ENCODE measurements at regions not wholly inside any gene's neighbourhood (a gene's known extent, or its start where the extent isn't known, plus 50 kb on each side); places are given as distances from the start of the nearest gene placed in this dataset.

- no peak for DNase-seq (ENCODE audit: low read depth, low spot score)
- ChIA-PET CTCF (no interaction called here), POLR2A (no interaction called here)
- ATAC-seq: no peak
- H3K27ac ChIP-seq (ENCODE audit: low read length): no peak overlapping the region
- intact Hi-C loops (cut with micrococcal nuclease; ENCODE audit: unreplicated experiment): no loop called here
- in situ Hi-C loops (cut with HindIII; ENCODE audit: low pct_unique_long_range_greater_than_20kb, low sequenced_read_pairs): no loop called here
- BruUV-seq (replicated peaks): no TSS peak
- H3K4me3 ChIP-seq (ENCODE audit: low read depth in 2 of 2, low read length in 2 of 2): no peak overlapping the region
- no peaks in the 10 kb centered on the region for H3K27me3 ChIP-seq (ENCODE audit: control insufficient read depth, insufficient read depth, low read length)
- H3K4me1 ChIP-seq (ENCODE audit: control insufficient read depth, insufficient read depth, low read length): no peaks in the 10 kb centered on the region
- H3K9me3 ChIP-seq (ENCODE audit: control insufficient read depth, insufficient read depth, low read depth, low read length): no peaks in the 10 kb centered on the region
- H3K36me3 ChIP-seq (ENCODE audit: control insufficient read depth, insufficient read depth, low read length): no peaks in the 10 kb centered on the region
- TF ChIP-seq POLR2AphosphoS5 (IDR thresholded peaks at IDR 0.05; ENCODE audit: low read depth, low read length) (no peak), REST (IDR thresholded peaks at IDR 0.05; ENCODE audit: insufficient read depth in 1 of 2, low read depth in 2 of 2, low read length in 1 of 2) (no peak), CTCF (IDR thresholded peaks at IDR 0.05) (no peak), SIN3A (IDR thresholded peaks at IDR 0.05; ENCODE audit: borderline replicate concordance, insufficient read depth, low read depth, low read length) (no peak), TCF7L2 (IDR thresholded peaks at IDR 0.05; ENCODE audit: low read depth, low read length) (no peak)
Measured at GRCh38 chr1:239655023-239655422, 268.7 kb downstream of the CHRM3 start.

- ChIA-PET POLR2A (no interaction called here), CTCF (no interaction called here)
- in situ Hi-C loops (cut with HindIII; ENCODE audit: low pct_unique_long_range_greater_than_20kb, low sequenced_read_pairs): no loop called here
- intact Hi-C loops (cut with micrococcal nuclease; ENCODE audit: unreplicated experiment): no loop called here
- no peak for DNase-seq (ENCODE audit: low read depth, low spot score)
- H3K9me3 ChIP-seq (ENCODE audit: control insufficient read depth, insufficient read depth, low read depth, low read length): no peaks in the 10 kb centered on the region
- no peaks in the 10 kb centered on the region for H3K27me3 ChIP-seq (ENCODE audit: control insufficient read depth, insufficient read depth, low read length)
- H3K4me1 ChIP-seq (ENCODE audit: control insufficient read depth, insufficient read depth, low read length): no peaks in the 10 kb centered on the region
- BruUV-seq (replicated peaks): no TSS peak
- no peak overlapping the region for H3K27ac ChIP-seq (ENCODE audit: low read length)
- no peak overlapping the region for H3K4me3 ChIP-seq (ENCODE audit: low read depth in 2 of 2, low read length in 2 of 2)
- ATAC-seq: no peak
- no peaks in the 10 kb centered on the region for H3K36me3 ChIP-seq (ENCODE audit: control insufficient read depth, insufficient read depth, low read length)
- TF ChIP-seq CTCF (IDR thresholded peaks at IDR 0.05): no peak
- no peak for TF ChIP-seq TCF7L2 (IDR thresholded peaks at IDR 0.05; ENCODE audit: low read depth, low read length)
- no peak for TF ChIP-seq SIN3A (IDR thresholded peaks at IDR 0.05; ENCODE audit: borderline replicate concordance, insufficient read depth, low read depth, low read length)
- no peak for TF ChIP-seq POLR2AphosphoS5 (IDR thresholded peaks at IDR 0.05; ENCODE audit: low read depth, low read length)
- TF ChIP-seq REST (IDR thresholded peaks at IDR 0.05; ENCODE audit: insufficient read depth in 1 of 2, low read depth in 2 of 2, low read length in 1 of 2): no peak
Measured at GRCh38 chr1:239657291-239657690, 270.9 kb downstream of the CHRM3 start.
